ENCODE measurements at regions not wholly inside any gene's neighbourhood (a gene's known extent, or its start where the extent isn't known, plus 50 kb on each side); places are given as distances from the start of the nearest gene placed in this dataset.

DNA sequence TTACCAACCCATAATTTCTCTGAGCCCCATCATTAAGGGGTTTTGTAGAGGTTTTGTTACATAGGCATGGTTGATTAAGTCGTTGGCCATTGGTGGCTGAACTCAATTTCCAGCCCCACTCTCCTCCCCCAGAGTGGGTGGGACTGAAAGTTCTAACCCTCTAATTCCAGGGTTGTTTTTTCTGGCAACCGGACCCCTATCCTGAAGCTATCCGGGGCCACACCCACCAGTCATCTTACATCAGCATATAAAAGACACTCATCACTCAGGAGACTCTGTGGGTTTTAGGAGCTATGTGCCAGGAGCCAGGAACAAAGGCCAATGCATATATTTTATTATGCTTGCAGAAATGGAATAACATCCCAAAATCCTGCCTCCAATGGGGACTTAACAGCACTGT is 186.0 kb downstream of the NXNL2 start:
- no peak for TF ChIP-seq EP300 (IDR thresholded peaks at IDR 0.05; ENCODE audit: borderline replicate concordance)
- no peak for TF ChIP-seq USF1 (IDR thresholded peaks at IDR 0.05)
- TF ChIP-seq ZBTB7A (IDR thresholded peaks at IDR 0.05; ENCODE audit: low read depth) = no peak
- no peak for TF ChIP-seq MAX (IDR thresholded peaks at IDR 0.05)
- TF ChIP-seq, protein P1, sequence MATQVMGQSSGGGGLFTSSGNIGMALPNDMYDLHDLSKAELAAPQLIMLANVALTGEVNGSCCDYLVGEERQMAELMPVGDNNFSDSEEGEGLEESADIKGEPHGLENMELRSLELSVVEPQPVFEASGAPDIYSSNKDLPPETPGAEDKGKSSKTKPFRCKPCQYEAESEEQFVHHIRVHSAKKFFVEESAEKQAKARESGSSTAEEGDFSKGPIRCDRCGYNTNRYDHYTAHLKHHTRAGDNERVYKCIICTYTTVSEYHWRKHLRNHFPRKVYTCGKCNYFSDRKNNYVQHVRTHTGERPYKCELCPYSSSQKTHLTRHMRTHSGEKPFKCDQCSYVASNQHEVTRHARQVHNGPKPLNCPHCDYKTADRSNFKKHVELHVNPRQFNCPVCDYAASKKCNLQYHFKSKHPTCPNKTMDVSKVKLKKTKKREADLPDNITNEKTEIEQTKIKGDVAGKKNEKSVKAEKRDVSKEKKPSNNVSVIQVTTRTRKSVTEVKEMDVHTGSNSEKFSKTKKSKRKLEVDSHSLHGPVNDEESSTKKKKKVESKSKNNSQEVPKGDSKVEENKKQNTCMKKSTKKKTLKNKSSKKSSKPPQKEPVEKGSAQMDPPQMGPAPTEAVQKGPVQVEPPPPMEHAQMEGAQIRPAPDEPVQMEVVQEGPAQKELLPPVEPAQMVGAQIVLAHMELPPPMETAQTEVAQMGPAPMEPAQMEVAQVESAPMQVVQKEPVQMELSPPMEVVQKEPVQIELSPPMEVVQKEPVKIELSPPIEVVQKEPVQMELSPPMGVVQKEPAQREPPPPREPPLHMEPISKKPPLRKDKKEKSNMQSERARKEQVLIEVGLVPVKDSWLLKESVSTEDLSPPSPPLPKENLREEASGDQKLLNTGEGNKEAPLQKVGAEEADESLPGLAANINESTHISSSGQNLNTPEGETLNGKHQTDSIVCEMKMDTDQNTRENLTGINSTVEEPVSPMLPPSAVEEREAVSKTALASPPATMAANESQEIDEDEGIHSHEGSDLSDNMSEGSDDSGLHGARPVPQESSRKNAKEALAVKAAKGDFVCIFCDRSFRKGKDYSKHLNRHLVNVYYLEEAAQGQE (IDR thresholded peaks at IDR 0.05; ENCODE audit: low read depth) = no peak
